H1 (cell line): ENCODE measurements at regions not wholly inside any gene's neighbourhood (a gene's known extent, or its start where the extent isn't known, plus 50 kb on each side); places are given as distances from the start of the nearest gene placed in this dataset.

Experiments
- CTCF ChIA-PET: fragments of 300-600 bp; sonication (Branson Sonifier 250); formaldehyde crosslinking; loops from one replicate; lab custom pipeline; 2021; ENCODE audit not compliant: partially characterized antibody; lab: Charles Lee
- POLR2A ChIA-PET: fragments of 300-600 bp; sonication (Branson Sonifier 250); formaldehyde crosslinking; loops from one replicate; lab custom pipeline; 2021; ENCODE audit warnings: inconsistent platforms; ENCODE audit not compliant: partially characterized antibody; lab: Charles Lee
- DNase-seq, 2 experiments: peaks; one replicate each; pipeline versions ENCODE4 v3.0.0 to v3.0.0-alpha.2; 2010 to 2022; ENCODE audit warnings: low spot score in 2 of 2, low read depth in 1 of 2, mixed read lengths in 1 of 2
- FAIRE-seq: peaks from 2 replicates; lab custom pipeline; 2011; peaks lifted over from hg19 to GRCh38; lab: Jason Lieb, UNC
- H2AFZ ChIP-seq: 2 replicates; pipeline ENCODE4 v1.8.1; 2012; ENCODE audit warnings: low read length, inconsistent platforms
- H2AK5ac ChIP-seq: 2 replicates; pipeline ENCODE4 v1.6.1; 2013; ENCODE audit warnings: low read depth, low read length
- H2BK120ac ChIP-seq: replicated peaks from 2 replicates; pipeline ENCODE3; 2013; ENCODE audit warnings: low read depth, low read length, inconsistent platforms
- H2BK12ac ChIP-seq: 2 replicates; pipeline ENCODE4 v1.6.1; 2013; ENCODE audit warnings: low read depth, low read length
- H2BK15ac ChIP-seq: 2 replicates; pipeline ENCODE4 v1.6.1; 2013; ENCODE audit warnings: low read length
- H2BK20ac ChIP-seq: 2 replicates; pipeline ENCODE4 v1.6.1; 2013; ENCODE audit warnings: low read length
- H2BK5ac ChIP-seq: 2 replicates; pipeline ENCODE4 v1.6.1; 2013; ENCODE audit warnings: low read depth, low read length
- H3K14ac ChIP-seq: 2 replicates; pipeline ENCODE4 v1.6.1; 2013; ENCODE audit warnings: inconsistent platforms; ENCODE audit not compliant: insufficient read length
- H3K18ac ChIP-seq: 2 replicates; pipeline ENCODE4 v1.6.1; 2013; ENCODE audit warnings: low read length; ENCODE audit errors: extremely low read depth
- H3K23ac ChIP-seq: 2 replicates; pipeline ENCODE4 v1.6.1; 2013; ENCODE audit warnings: inconsistent platforms; ENCODE audit not compliant: insufficient read length
- H3K23me2 ChIP-seq: 2 replicates; pipeline ENCODE4 v1.6.1; 2013; ENCODE audit warnings: low read depth, low read length
- H3K27ac ChIP-seq: 2 replicates; pipeline ENCODE4 v1.6.1; 2011; ENCODE audit warnings: low read depth, low read length, inconsistent platforms
- H3K27me3 ChIP-seq, 4 experiments: replicated peaks in 1 of 4; 1 replicate in 1 of 4; 2 replicates in 3 of 4; pipeline versions ENCODE4 v1.6.1 to v1.8.1; 2011 to 2013; ENCODE audit warnings: low read length in 3 of 4, mild to moderate bottlenecking in 3 of 4, inconsistent platforms in 2 of 4, mixed read lengths in 2 of 4, moderate library complexity in 1 of 4; ENCODE audit not compliant: control insufficient read depth in 3 of 4, insufficient read depth in 3 of 4; ENCODE audit errors: extremely low read depth in 1 of 4
- H3K36me3 ChIP-seq, 4 experiments: 2 replicates each; pipeline versions ENCODE4 v1.6.1 to v1.8.1; 2011 to 2013; ENCODE audit warnings: mild to moderate bottlenecking in 4 of 4, low read length in 3 of 4, moderate library complexity in 2 of 4, control low read depth in 1 of 4, inconsistent platforms in 1 of 4; ENCODE audit not compliant: insufficient read depth in 4 of 4, control insufficient read depth in 2 of 4
- H3K4ac ChIP-seq: replicated peaks from 2 replicates; pipeline ENCODE3; 2013; ENCODE audit warnings: low read length, low read depth, mixed read lengths, inconsistent platforms; ENCODE audit not compliant: insufficient read length
- H3K4me1 ChIP-seq, 4 experiments: replicated peaks in 1 of 4; 1 replicate in 1 of 4; 2 replicates in 3 of 4; pipeline versions ENCODE4 v1.6.1 to v1.8.1; 2011 to 2013; ENCODE audit warnings: low read length in 3 of 4, inconsistent platforms in 2 of 4, mixed read lengths in 1 of 4; ENCODE audit not compliant: insufficient read depth in 4 of 4, control insufficient read depth in 3 of 4
- H3K4me2 ChIP-seq, 2 experiments: 2 replicates each; pipeline versions ENCODE4 v1.6.1 to v1.8.1; 2011 to 2013; ENCODE audit warnings: low read depth in 2 of 2, low read length in 2 of 2, control low read depth in 1 of 2, inconsistent platforms in 1 of 2, mild to moderate bottlenecking in 1 of 2; ENCODE audit not compliant: insufficient read depth in 1 of 2
- H3K4me3 ChIP-seq, 4 experiments: fragments of 200-600, 300-600 bp in 1 of 4; sonication (generic), shearing (Covaris generic), sonication (Bioruptor Twin) in 1 of 4; 2 replicates each; pipeline versions ENCODE4 v1.5.1 to v1.8.1; 2011 to 2016; ENCODE audit warnings: low read length in 4 of 4, low read depth in 3 of 4, control low read depth in 2 of 4, inconsistent platforms in 2 of 4, mild to moderate bottlenecking in 2 of 4, mixed read lengths in 1 of 4, moderate library complexity in 1 of 4; ENCODE audit not compliant: insufficient read depth in 2 of 4; ENCODE audit errors: extremely low read depth in 1 of 4
- H3K56ac ChIP-seq: replicated peaks from 2 replicates; pipeline ENCODE3; 2013; ENCODE audit warnings: low read depth, mild to moderate bottlenecking, mixed read lengths, low read length, inconsistent platforms; ENCODE audit not compliant: insufficient read length
- H3K79me1 ChIP-seq: 2 replicates; pipeline ENCODE4 v1.6.1; 2013; ENCODE audit warnings: low read depth, low read length, control low read depth
- H3K79me2 ChIP-seq, 2 experiments: 2 replicates each; pipeline versions ENCODE4 v1.6.1 to v1.8.1; 2012 to 2013; ENCODE audit warnings: low read length in 2 of 2, mild to moderate bottlenecking in 2 of 2, inconsistent platforms in 1 of 2; ENCODE audit not compliant: insufficient read depth in 2 of 2, control insufficient read depth in 1 of 2
- H3K9ac ChIP-seq, 4 experiments: replicated peaks in 1 of 4; 1 replicate in 1 of 4; 2 replicates in 3 of 4; pipeline versions ENCODE4 v1.6.1 to v1.8.1; 2011 to 2013; ENCODE audit warnings: low read depth in 3 of 4, low read length in 3 of 4, control low read depth in 2 of 4, mild to moderate bottlenecking in 2 of 4, moderate library complexity in 2 of 4, inconsistent platforms in 1 of 4; ENCODE audit errors: extremely low read depth in 1 of 4
- H3K9me3 ChIP-seq, 2 experiments: 2 replicates each; pipeline versions ENCODE4 v1.6.1 to v1.8.1; 2012 to 2013; ENCODE audit warnings: mild to moderate bottlenecking in 2 of 2, moderate library complexity in 2 of 2, control low read depth in 1 of 2, inconsistent platforms in 1 of 2, low read depth in 1 of 2, low read length in 1 of 2, mixed read lengths in 1 of 2; ENCODE audit not compliant: insufficient read depth in 2 of 2
- H4K20me1 ChIP-seq, 2 experiments: replicated peaks in 1 of 2; 2 replicates each; pipeline versions ENCODE3 to v1.8.1; 2011 to 2013; ENCODE audit warnings: inconsistent platforms in 2 of 2, low read length in 2 of 2, mild to moderate bottlenecking in 1 of 2; ENCODE audit not compliant: insufficient read depth in 2 of 2, control insufficient read depth in 1 of 2
- H4K5ac ChIP-seq: 2 replicates; pipeline ENCODE4 v1.6.1; 2013; ENCODE audit warnings: low read length, low read depth, mixed read lengths, inconsistent platforms; ENCODE audit not compliant: insufficient read length
- H4K8ac ChIP-seq: 2 replicates; pipeline ENCODE4 v1.8.0; 2013; ENCODE audit warnings: mild to moderate bottlenecking, moderate library complexity, low read length, inconsistent platforms; ENCODE audit not compliant: insufficient read depth; ENCODE audit errors: extremely low read depth
- H4K91ac ChIP-seq: replicated peaks from 2 replicates; pipeline ENCODE3; 2013; ENCODE audit warnings: low read length, mixed read lengths, inconsistent platforms; ENCODE audit not compliant: insufficient read length
- EGR1 ChIP-seq: IDR thresholded peaks from 2 replicates; pipeline ENCODE4 v1.6.1; 2011; ENCODE audit warnings: low read depth, low read length, borderline replicate concordance
- EZH2 ChIP-seq: fragments of 200-600 bp; sonication (generic); IDR thresholded peaks from 2 replicates; pipeline ENCODE4 v1.7.1; 2012; ENCODE audit warnings: low read depth, mild to moderate bottlenecking, moderate library complexity, low read length, inconsistent platforms; ENCODE audit not compliant: severe bottlenecking
- WGBS, 2 experiments: shearing (Covaris generic) in 1 of 2; methylation state at CpG; one replicate each; pipeline versions ENCODE4 v1.1.6 to v1.1.7; 2013 to 2015; ENCODE audit warnings: low lambda C conversion rate in 2 of 2, mixed read lengths in 2 of 2, inconsistent platforms in 1 of 2, low coverage in 1 of 2, missing lambda C conversion rate in 1 of 2; ENCODE audit not compliant: insufficient replicate concordance in 2 of 2, insufficient coverage in 1 of 2, insufficient read length in 1 of 2; ENCODE audit errors: extremely low coverage in 1 of 2, missing lambda C conversion rate in 1 of 2; 5-methylcytosine and 5-hydroxymethylcytosine counted together

DNA sequence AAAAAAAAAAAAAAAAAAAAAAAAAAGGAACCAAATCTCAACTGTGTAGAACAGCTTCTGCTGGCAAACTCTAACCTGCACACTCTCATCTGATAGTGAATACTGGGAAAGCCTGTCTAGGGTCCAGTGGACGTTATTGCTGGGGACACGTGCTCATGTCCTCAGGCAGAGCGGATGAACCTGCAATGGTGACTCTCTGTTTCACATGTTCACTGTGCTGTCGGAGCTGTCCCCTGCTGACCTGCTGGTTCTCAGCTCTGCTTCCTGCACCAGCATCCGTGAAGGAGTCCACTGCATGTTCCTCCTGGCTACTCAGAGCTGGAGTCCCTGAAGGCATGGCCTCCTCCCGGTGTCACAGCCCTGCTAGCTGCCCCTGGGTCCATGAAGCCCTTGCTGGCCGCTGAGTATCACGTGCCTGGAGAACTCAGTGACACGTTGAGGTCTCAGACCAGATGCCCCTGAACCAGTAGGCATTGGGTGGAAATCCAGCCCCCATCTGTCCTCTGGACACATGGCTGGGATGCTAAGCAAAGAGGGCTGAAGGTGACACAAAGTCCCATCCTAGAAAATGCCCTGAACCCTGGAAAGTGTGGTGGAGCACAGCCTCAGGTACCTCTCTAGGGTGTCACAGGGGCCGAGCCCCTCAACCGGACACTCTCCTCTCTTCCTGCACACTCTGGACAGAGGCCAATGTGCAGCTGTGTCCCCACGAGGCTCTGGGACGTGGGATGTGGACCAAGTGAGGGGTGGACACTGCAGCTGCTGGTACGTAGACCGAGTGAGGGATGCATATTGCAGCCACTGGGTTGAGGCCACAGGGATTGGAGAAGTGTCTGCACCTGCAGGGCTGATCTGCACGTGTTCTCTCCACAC lies 54.9 kb upstream of the FRMD1 start:
- TF ChIP-seq EZH2, result peak; percentile 2
- no peak for TF ChIP-seq EGR1
- TF ChIP-seq, all 59 proteins: peak for 1
- no peak for DNase-seq
- no peak overlapping the region for H3K18ac ChIP-seq
- H3K9ac ChIP-seq, result no peak overlapping the region
- no peak overlapping the region; a peak in 1 of 4 replicates for H3K4me2 ChIP-seq
- peaks cover 0 to 12% (median 10%) of the 10 kb centered on the region in 4 experiments; a peak in 5 of 7 replicates for H3K27me3 ChIP-seq
- FAIRE-seq, result no peak
- H2AK5ac ChIP-seq, result no peak overlapping the region
- POLR2A ChIA-PET, result interaction anchor here (1.4 kb wide), 1 partner anchor 72 kb away, joined by 3 read pairs; no protein-coding TSS in a partner anchor
- no peak overlapping the region for H4K5ac ChIP-seq
- no peak overlapping the region for H3K4me3 ChIP-seq
- no peak overlapping the region for H2BK15ac ChIP-seq
- no peak overlapping the region for H2BK12ac ChIP-seq
- H3K4ac ChIP-seq, result no peak overlapping the region
- no peaks in the 10 kb centered on the region for H4K20me1 ChIP-seq
- H2BK20ac ChIP-seq, result no peak overlapping the region
- no peak overlapping the region for H3K56ac ChIP-seq
- no peaks in the 10 kb centered on the region for H3K79me1 ChIP-seq
- no peaks in the 10 kb centered on the region for H3K23me2 ChIP-seq
- H3K14ac ChIP-seq, result no peak overlapping the region
- H4K8ac ChIP-seq, result no peak overlapping the region; the same call in 1 of the 2 replicates
- CTCF ChIA-PET, result interaction anchor here (0.6 to 8.2 kb wide), 25 partner anchors 9 to 184 kb away, joined by 3 to 73 read pairs (median 4); partner anchors contain the start of gene KIF25
- 90% methylated on average over 16 of the region's 16 CpGs; no CpG with 5 or more reads in 1 of the 2 experiments for WGBS, 2 experiments
- no peaks in the 10 kb centered on the region for H3K9me3 ChIP-seq
- H2AFZ ChIP-seq, result no peak overlapping the region
- no peak overlapping the region for H3K23ac ChIP-seq
- H2BK120ac ChIP-seq, result no peak overlapping the region
- H4K91ac ChIP-seq, result no peak overlapping the region
- no peaks in the 10 kb centered on the region for H3K36me3 ChIP-seq
- H2BK5ac ChIP-seq, result no peak overlapping the region
- H3K4me1 ChIP-seq, result peaks cover 7 to 18% (median 12%) of the 10 kb centered on the region in 4 experiments
- no peaks in the 10 kb centered on the region for H3K79me2 ChIP-seq
- no peak overlapping the region for H3K27ac ChIP-seq
